ENCODE measurements at regions not wholly inside any gene's neighbourhood (a gene's known extent, or its start where the extent isn't known, plus 50 kb on each side); places are given as distances from the start of the nearest gene placed in this dataset.

GRCh38 chr5:142506756-142507155 is 179.1 kb downstream of the FGF1 start:
- DNase-seq (ENCODE audit: extremely low read depth in 1 of 4, low spot score in 3 of 4) (no peak), FAIRE-seq (no peak), ATAC-seq (no peak)
- CTCF ChIA-PET (ENCODE audit: low intra/inter-chr PET ratio): no interaction called here
- Histone ChIP-seq H4K20me1 (replicated peaks; ENCODE audit: control insufficient read depth, insufficient read depth, low read length) (no peaks in the 10 kb centered on the region), H3K27ac (ENCODE audit: extremely low read depth, low read depth, low read length) (no peak overlapping the region), H2AFZ (ENCODE audit: low read depth, low read length) (no peak overlapping the region), H3K27me3 (ENCODE audit: control insufficient read depth in 2 of 2, insufficient read depth in 2 of 2, low read length in 2 of 2) (no peaks in the 10 kb centered on the region; a peak in 1 of 5 replicates), H3K4me1 (replicated peaks in 1 of 2; ENCODE audit: control insufficient read depth in 2 of 2, insufficient read depth in 2 of 2, low read length in 2 of 2) (peaks cover 0 to 33% of the 10 kb centered on the region in 2 experiments; a peak in 4 of 5 replicates), H3K4me2 (ENCODE audit: insufficient read depth, low read length) (no peak overlapping the region), H3K9ac (ENCODE audit: insufficient read depth in 1 of 2, low read depth in 2 of 2, low read length in 2 of 2) (no peak overlapping the region), H3K9me3 (replicated peaks; ENCODE audit: control insufficient read depth, insufficient read depth, low read depth, low read length) (no peaks in the 10 kb centered on the region), H3K9me1 (ENCODE audit: control insufficient read depth, insufficient read depth, low read length) (no peaks in the 10 kb centered on the region), H3K4me3 (no peak overlapping the region), H3K79me2 (ENCODE audit: control insufficient read depth, insufficient read depth, low read length) (no peaks in the 10 kb centered on the region), H3K36me3 (ENCODE audit: control insufficient read depth, insufficient read depth, low read length) (no peaks in the 10 kb centered on the region)
- in situ Hi-C loops (cut with MboI) (no loop called here), intact Hi-C loops (cut with micrococcal nuclease) (no loop called here)
- WGBS (ENCODE audit: insufficient coverage, low coverage, missing lambda C conversion rate): 48% methylated on average over 4 of the region's 4 CpGs
- no TSS peak for BruUV-seq (replicated peaks)
- POLR2A ChIA-PET: interaction anchor here (0.6 to 1.5 kb wide), 2 partner anchors 19 to 43 kb away, joined by 3 read pairs; no protein-coding TSS in a partner anchor
- no peak for TF ChIP-seq E2F3 (CRISPR knock-in tag; IDR thresholded peaks at IDR 0.05)
- TF ChIP-seq KLF1 (tag; IDR thresholded peaks at IDR 0.05): no peak
- TF ChIP-seq USF2 (CRISPR knock-in tag; IDR thresholded peaks at IDR 0.05): no peak
- TF ChIP-seq FOS (IDR thresholded peaks at IDR 0.05; ENCODE audit: extremely low read depth, insufficient read length): no peak
- no peak for TF ChIP-seq NR0B1 (IDR thresholded peaks at IDR 0.05; ENCODE audit: partially characterized antibody)
- TF ChIP-seq IRF9 (tag; IDR thresholded peaks at IDR 0.05): no peak
- TF ChIP-seq SREBF1 (IDR thresholded peaks at IDR 0.05; ENCODE audit: borderline replicate concordance, low read depth, low read length): no peak
- TF ChIP-seq CEBPB (tag; IDR thresholded peaks at IDR 0.05): no peak
- no peak for TF ChIP-seq ZNF280A (IDR thresholded peaks at IDR 0.05; ENCODE audit: low read depth, partially characterized antibody)
- no peak for TF ChIP-seq ATF2 (CRISPR knock-in tag; IDR thresholded peaks at IDR 0.05)
- TF ChIP-seq MCM7 (IDR thresholded peaks at IDR 0.05): no peak
- no peak for TF ChIP-seq CUX1 (CRISPR knock-in tag; IDR thresholded peaks at IDR 0.05)

Measured in K562 (cell line).